GM19397 (cell line): ENCODE measurements at regions not wholly inside any gene's neighbourhood (a gene's known extent, or its start where the extent isn't known, plus 50 kb on each side); places are given as distances from the start of the nearest gene placed in this dataset.

Source experiments
- ATAC-seq: cut with Tn5 transposase; IDR thresholded peaks from one replicate; pipeline ENCODE4 v1.9.1; 2021; ENCODE audit warnings: mild to moderate bottlenecking, moderate library complexity; ENCODE audit not compliant: unreplicated experiment

DNA sequence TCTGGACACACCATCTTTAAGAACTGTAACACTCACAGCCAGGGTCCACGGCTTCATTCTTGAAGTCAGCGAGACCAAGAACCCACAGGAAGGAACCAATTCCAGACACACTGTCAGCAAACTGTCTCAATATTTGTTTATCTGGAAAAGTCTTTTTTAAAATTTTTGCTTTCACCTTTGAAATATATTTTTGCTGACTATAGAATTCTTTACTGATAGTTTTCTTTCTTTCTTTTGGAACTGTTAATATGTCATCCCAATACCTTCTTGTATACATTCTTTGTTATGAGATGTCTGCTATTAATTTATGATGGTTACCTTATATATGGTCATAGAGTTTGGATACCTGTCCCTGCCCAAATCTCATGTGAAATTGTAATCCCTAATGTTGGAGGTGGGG is 145.1 kb upstream of the IRX4 start:
- ATAC-seq, result no peak

DNA sequence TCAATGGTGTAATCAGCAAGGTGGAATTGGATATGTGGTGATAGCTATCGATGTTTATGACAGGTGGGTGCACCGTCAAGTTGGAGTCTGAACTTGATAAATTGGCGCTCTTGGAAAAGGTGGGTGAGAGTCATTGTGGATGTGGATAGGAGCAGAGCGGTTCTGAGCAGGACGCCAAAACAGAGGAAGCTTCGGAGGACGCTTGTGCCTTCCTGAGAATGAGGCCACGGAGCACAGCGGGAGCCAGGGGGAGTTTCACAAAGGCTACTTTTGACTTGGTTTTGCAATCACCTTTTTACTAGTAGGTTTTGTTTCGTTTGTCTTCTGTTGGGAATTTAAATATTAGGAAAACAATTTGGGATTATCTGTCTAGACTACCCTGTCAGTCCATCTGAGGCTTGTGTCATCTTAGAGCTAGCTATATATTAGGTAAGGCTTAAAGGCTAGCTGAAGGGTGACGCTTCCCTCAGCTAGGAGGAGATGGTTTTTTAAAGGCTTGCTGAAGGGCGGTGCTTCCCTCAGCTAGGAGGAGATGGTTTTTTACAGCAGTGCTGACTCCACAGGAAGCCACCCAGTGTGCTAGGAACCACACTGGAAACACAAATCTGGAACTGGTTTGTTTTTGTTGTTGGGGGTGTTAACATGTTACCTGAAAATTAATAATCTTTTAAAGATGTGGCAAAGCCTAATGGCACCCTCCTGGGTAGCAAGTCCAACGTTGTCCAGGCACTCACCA is 142.4 kb upstream of the IRX4 start:
- no peak for ATAC-seq

- no peak for ATAC-seq
Measured at GRCh38 chr5:2023196-2023595, 140.5 kb upstream of the IRX4 start.

DNA sequence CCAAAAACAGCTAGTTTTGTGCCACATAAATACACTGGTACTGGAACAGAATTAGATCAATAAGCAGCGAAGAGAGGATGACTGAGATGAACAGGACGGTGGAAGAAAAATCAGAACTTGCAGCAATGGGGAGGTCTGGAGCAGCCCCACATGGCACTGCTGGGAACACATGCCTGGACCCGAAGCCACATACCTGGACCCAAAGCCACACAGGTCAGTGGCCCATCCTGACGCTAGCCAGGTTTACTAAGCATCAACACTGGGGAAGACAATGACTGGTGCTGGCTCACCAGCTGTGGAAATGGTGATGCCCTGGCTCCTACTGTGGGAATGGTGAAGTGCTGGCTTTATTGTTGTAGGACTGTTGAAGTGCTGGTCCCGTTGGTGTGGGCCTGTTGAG is 139.7 kb upstream of the IRX4 start:
- no peak for ATAC-seq

- no peak for ATAC-seq
Measured at GRCh38 chr5:2021484-2022176, 138.9 kb upstream of the IRX4 start.

DNA sequence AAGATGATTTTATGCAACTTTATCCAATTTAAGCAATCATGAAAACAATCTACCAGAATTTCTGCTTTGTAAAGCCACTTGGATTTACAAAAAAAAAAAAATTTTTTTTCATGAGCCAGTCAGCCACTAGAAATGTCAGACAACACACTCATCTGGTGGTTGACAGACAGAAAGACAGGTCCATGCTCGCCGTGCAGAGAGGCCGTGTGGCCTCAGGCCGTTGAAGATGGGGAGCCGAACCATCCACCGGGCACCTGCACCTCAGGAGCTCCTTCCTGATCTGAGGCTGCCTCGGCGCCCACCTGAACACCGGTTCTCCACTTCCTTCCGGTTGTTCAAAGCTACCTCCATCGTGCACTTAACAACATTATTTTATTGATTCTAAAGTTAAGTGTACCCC is 138.0 kb upstream of the IRX4 start:
- no peak for ATAC-seq

- ATAC-seq, result no peak
Measured at GRCh38 chr5:2019716-2020115, 137.0 kb upstream of the IRX4 start.

DNA sequence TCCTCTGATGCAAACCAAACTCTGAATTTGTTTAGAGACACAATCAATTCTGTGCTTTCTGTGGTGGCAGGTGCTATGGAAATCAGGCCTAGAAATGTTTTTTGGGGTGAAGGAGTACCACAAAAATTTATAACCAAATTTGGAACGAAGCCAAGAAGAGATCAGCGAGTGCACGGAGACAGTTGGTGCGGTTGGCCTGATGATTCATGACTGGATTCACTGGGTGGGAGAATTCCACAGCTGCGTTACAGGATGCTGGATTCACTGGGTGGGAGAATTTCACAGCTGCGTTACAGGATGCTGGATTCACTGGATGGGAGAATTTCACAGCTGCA is 135.6 kb upstream of the IRX4 start:
- ATAC-seq, result no peak

DNA sequence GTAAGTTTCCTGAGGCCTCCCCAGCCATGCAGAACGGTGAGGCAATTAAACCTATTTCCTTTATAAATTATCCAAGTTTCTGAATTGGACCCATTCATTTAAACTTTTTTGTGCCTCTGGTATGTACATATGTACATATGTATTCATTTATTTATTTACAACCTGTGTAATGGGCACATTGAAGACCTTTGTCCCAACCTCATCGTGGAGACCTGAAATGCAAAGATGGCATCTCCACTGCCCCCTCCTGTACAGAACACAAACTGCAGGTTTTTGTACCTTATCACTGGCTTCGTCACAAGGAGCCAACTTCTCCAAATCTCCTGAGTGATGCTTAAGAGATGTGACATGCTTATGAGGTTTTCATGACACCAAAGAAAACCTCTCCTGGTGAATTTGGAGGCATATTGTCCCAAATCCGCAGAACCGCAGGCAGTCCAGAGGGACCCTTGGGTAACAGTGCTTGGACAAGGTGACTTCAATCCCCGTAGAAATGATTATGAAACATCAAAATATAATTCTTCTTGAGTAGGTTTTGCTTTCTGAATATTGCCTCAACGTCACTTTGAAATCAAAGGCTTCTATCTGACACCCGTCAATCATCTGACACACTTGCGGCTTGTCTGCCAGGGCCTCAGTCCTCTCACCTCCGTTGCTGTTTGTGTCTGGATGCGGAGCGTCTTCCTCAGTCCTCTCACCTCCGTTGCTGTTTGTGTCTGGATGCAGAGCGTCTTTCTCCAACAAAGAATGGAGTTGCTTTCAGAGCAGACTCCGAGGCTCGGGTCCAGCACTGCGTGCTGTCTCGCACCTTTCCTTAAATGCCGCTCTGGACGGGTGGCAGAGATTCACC is 135.0 kb upstream of the IRX4 start:
- peak; percentile 53 for ATAC-seq

- no peak for ATAC-seq
Measured at GRCh38 chr5:2015961-2016360, 133.2 kb upstream of the IRX4 start.

DNA sequence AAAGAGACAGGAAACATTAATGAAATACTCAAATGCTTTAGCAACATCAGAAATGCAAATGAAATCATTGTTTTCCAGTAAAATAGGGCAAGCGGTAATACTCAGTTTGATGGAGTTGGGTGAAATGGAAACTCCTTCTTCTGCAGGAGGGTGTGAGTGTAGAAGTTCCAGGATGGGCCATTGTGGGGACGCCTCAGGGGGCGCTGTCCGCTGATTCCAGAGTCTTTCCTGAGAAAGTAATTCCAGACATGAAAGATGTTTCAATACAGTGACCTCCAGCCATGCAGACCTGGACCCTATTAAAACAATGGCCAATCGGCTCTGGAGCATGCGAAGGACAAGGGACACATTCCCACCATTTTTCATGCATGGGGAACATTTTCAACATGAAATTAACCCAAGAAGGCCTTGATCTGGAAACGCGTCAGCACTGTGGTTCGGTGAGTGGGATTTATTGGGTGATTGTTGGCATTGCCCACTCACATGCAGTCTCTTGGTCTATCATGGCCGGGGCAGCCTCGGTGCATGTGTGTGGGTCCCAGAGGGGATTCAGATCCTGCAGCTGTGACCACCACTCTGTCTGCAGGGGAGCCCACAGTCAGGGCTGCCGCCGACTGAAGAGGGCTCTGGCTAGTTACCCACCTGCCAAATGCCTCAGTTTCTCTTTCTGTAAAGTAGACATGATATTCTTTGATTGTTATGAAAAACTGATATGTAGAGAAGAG is 132.6 kb upstream of the IRX4 start:
- no peak for ATAC-seq

GRCh38 chr5:2014058-2014610 is 131.4 kb upstream of the IRX4 start:
- no peak for ATAC-seq

DNA sequence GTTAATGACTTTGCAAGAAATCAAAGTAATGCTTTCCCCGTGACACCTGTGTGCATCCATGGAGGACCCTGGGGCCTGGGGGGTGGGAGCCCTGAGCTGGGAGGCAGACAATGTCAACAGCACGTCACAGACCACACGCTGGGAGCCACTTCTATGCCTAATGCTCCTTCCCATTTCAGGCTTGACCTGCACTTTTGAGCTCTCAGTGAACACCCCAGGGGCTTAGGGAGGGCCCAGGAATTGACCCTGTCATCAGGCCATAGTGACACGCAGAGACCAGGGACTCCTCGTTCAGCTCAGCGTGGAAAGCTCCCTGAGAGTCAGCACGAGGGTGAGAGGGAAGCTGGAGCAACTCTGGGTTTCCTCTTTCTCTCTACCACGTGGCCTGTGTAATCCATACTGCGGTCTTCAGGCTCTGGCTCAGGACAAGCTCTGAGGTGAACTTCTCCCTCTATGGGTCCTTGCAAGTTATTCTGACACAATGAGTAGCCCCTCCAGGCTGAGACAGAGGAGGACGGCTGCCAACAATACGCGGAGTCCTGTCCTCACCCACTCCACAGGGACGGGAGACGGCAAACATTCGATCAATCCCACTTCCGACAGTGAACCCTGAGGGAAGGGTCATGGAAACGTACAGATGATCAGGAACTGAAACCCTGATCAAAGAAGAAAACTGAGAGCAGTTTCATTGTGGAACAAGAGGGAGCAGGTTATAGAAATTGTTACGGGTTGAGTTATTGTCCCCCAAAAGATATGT is 130.8 kb upstream of the IRX4 start:
- no peak for ATAC-seq

- no peak for ATAC-seq
Measured at GRCh38 chr5:2012885-2013284, 130.2 kb upstream of the IRX4 start.

GRCh38 chr5:2011481-2012411 is 129.0 kb upstream of the IRX4 start:
- ATAC-seq, result no peak

DNA sequence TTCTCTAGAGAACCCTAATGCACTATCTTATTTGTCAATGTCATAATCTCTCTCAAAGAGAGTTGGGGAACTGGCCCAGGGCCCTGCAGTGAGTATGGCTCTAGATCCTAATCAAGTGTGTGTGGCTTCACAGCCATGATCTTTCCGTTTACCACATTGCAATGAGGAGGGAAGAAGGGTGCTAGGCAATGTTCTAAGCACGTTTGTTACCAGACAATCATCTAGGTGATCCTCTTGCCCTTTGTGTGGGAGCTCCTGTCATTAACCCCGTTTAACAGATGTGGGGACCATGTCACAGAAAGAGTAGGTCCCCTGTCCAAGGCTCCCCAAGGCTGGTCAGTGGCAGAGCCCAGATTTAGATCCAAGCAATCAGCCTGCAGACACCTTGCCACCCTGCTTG is 128.2 kb upstream of the IRX4 start:
- ATAC-seq, result no peak

DNA sequence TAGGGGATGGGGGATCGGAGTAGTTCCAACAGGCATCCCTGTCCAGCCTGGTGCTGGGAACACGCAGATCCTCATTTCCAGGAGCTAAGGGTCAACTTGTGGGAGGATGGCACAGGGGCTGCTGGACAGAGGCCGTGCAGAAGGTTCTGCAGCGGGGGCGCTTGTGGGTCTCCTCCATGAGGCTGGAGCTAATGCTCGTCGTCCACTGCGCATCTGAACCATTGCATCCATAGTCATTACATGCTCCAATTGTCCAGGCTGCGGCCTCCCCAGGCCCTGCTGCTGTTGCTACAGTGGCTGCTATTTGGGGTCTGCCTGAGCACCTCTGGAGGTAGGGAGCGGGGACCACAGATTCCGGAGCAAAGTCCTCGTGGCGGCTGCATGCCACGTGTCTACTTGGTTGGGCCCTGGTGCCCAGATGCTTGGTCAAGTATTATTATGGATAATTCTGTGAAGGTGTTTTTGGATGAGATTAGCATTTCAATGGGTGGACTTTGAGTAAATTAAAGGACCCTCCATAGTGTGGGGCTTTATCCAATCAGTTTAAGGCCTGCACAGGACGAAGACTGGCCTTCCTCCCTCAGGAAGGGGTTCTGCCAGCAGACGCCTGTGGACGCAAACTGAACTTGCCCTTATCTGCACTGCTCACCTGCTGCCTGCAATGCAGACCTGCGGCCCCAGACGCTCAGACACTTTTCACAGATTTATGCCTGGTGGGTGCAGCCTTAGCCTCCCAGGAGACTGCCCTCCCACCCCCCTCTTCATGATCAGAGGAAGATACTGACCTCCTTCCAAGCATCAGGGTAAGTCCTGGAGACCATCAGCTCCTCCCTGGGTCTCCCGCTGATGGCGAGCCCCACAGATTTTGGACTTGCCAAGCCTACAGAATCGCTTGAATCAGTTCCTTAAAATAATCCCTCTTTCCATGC is 127.5 kb upstream of the IRX4 start:
- no peak for ATAC-seq
